ENCODE measurements at regions not wholly inside any gene's neighbourhood (a gene's known extent, or its start where the extent isn't known, plus 50 kb on each side); places are given as distances from the start of the nearest gene placed in this dataset.

GRCh38 chrX:42096265-42096920 is 173.0 kb upstream of the CASK start:
- BruUV-seq (replicated peaks): no TSS peak
- no peaks in the 10 kb centered on the region for H3K36me3 ChIP-seq (ENCODE audit: low read depth, low read length)
- H3K9me3 ChIP-seq (ENCODE audit: low read length): no peaks in the 10 kb centered on the region
- peak overlapping the region; percentile 50; the same call in 1 of the 2 replicates for H2AFZ ChIP-seq (ENCODE audit: low read length)
- ChIA-PET POLR2A (ENCODE audit: unreplicated experiment) (no interaction called here), CTCF (no interaction called here)
- H3K4me3 ChIP-seq (ENCODE audit: low read length): no peak overlapping the region
- H3K9ac ChIP-seq (ENCODE audit: low read length): no peak overlapping the region
- H3K4me1 ChIP-seq (ENCODE audit: insufficient read depth, low read length): peaks cover 16% of the 10 kb centered on the region
- no peaks in the 10 kb centered on the region for H3K27me3 ChIP-seq (ENCODE audit: low read length)
- no peaks in the 10 kb centered on the region for H3K79me2 ChIP-seq (ENCODE audit: low read length)
- H3F3A ChIP-seq (ENCODE audit: low read length, unreplicated experiment): no peaks in the 10 kb centered on the region
- H3K27ac ChIP-seq (ENCODE audit: low read length): peak overlapping the region; percentile 61
- no peaks in the 10 kb centered on the region for H3K9me2 ChIP-seq (replicated peaks; ENCODE audit: low read length)
- H3K4me2 ChIP-seq (ENCODE audit: low read length): no peak overlapping the region
- intact Hi-C loops (cut with micrococcal nuclease): no loop called here
- DNase-seq (peak; percentile 67), ATAC-seq (no peak)
- no peaks in the 10 kb centered on the region for H4K20me1 ChIP-seq (ENCODE audit: low read length)
- TF ChIP-seq CTCF (conservative IDR thresholded peaks at IDR 0.05; ENCODE audit: low read depth, low read length) (no peak), EZH2 (IDR thresholded peaks at IDR 0.05; ENCODE audit: low read length, unreplicated experiment) (no peak)

- Histone ChIP-seq H3K4me1 (ENCODE audit: insufficient read depth, low read length) (peaks cover 16% of the 10 kb centered on the region), H3K9ac (ENCODE audit: low read length) (no peak overlapping the region), H2AFZ (ENCODE audit: low read length) (no peak overlapping the region; the same call in 1 of the 2 replicates), H3K9me2 (replicated peaks; ENCODE audit: low read length) (no peaks in the 10 kb centered on the region), H3K36me3 (ENCODE audit: low read depth, low read length) (no peaks in the 10 kb centered on the region), H3F3A (ENCODE audit: low read length, unreplicated experiment) (no peaks in the 10 kb centered on the region), H3K4me2 (ENCODE audit: low read length) (peak overlapping the region; percentile 47; the same call in 1 of the 2 replicates), H4K20me1 (ENCODE audit: low read length) (no peaks in the 10 kb centered on the region), H3K4me3 (ENCODE audit: low read length) (no peak overlapping the region), H3K79me2 (ENCODE audit: low read length) (no peaks in the 10 kb centered on the region), H3K27ac (ENCODE audit: low read length) (no peak overlapping the region), H3K9me3 (ENCODE audit: low read length) (no peaks in the 10 kb centered on the region), H3K27me3 (ENCODE audit: low read length) (no peaks in the 10 kb centered on the region)
- intact Hi-C loops (cut with micrococcal nuclease): no loop called here
- TF ChIP-seq EZH2phosphoT487 (IDR thresholded peaks at IDR 0.05; ENCODE audit: borderline replicate concordance, low read length) (no peak), CTCF (conservative IDR thresholded peaks at IDR 0.05; ENCODE audit: low read depth, low read length) (no peak), EZH2 (IDR thresholded peaks at IDR 0.05; ENCODE audit: low read length, unreplicated experiment) (no peak)
- no peak for ATAC-seq
- BruUV-seq (replicated peaks): no TSS peak
- CTCF ChIA-PET: no interaction called here
- DNase-seq: peak; percentile 4
- POLR2A ChIA-PET (ENCODE audit: unreplicated experiment): no interaction called here
These were observed 170.9 kb upstream of the CASK start for GRCh38 chrX:42094218-42094617.

GRCh38 chrX:42093756-42094155 is 170.4 kb upstream of the CASK start:
- no peak for DNase-seq
- H3K4me2 ChIP-seq (ENCODE audit: low read length): 0 out of 2 replicates have a peak overlapping the region, but pooled peaks have one; percentile 47
- no peaks in the 10 kb centered on the region for H3K27me3 ChIP-seq (ENCODE audit: low read length)
- no peak overlapping the region for H3K9ac ChIP-seq (ENCODE audit: low read length)
- no peak overlapping the region for H3K4me3 ChIP-seq (ENCODE audit: low read length)
- no peaks in the 10 kb centered on the region for H4K20me1 ChIP-seq (ENCODE audit: low read length)
- ATAC-seq: no peak
- no peak for TF ChIP-seq EZH2phosphoT487 (IDR thresholded peaks at IDR 0.05; ENCODE audit: borderline replicate concordance, low read length)
- no peak for TF ChIP-seq EZH2 (IDR thresholded peaks at IDR 0.05; ENCODE audit: low read length, unreplicated experiment)
- TF ChIP-seq CTCF (conservative IDR thresholded peaks at IDR 0.05; ENCODE audit: low read depth, low read length): no peak
- peaks cover 16% of the 10 kb centered on the region for H3K4me1 ChIP-seq (ENCODE audit: insufficient read depth, low read length)
- intact Hi-C loops (cut with micrococcal nuclease): no loop called here
- ChIA-PET POLR2A (ENCODE audit: unreplicated experiment) (no interaction called here), CTCF (no interaction called here)
- BruUV-seq (replicated peaks): no TSS peak
- H3K27ac ChIP-seq (ENCODE audit: low read length): no peak overlapping the region
- no peaks in the 10 kb centered on the region for H3K36me3 ChIP-seq (ENCODE audit: low read depth, low read length)
- no peaks in the 10 kb centered on the region for H3K9me3 ChIP-seq (ENCODE audit: low read length)
- no peak overlapping the region for H2AFZ ChIP-seq (ENCODE audit: low read length)
- H3K9me2 ChIP-seq (replicated peaks; ENCODE audit: low read length): no peaks in the 10 kb centered on the region
- no peaks in the 10 kb centered on the region for H3K79me2 ChIP-seq (ENCODE audit: low read length)
- H3F3A ChIP-seq (ENCODE audit: low read length, unreplicated experiment): no peaks in the 10 kb centered on the region

Data from PC-3 (cell line).